Spleen (tissue), 7 donors: ENCODE measurements at regions not wholly inside any gene's neighbourhood (a gene's known extent, or its start where the extent isn't known, plus 50 kb on each side); places are given as distances from the start of the nearest gene placed in this dataset.

Experiments
- POLR2AphosphoS5 ChIP-seq, 3 donors: sonication (generic); formaldehyde crosslinking; IDR thresholded peaks; one replicate each; pipeline ENCODE4 v1.5.1; 2017; ENCODE audit warnings: antibody characterized with exemption in 3 of 3
- TF ChIP-seq, protein P1 (sequence below), 11 experiments: fragments of 200-600 bp in 7 of 11; fragments of 450-650 bp in 4 of 11; sonication (generic) in 4 of 11; IDR thresholded peaks in 8 of 11; conservative IDR thresholded peaks in 3 of 11; 1 replicate in 7 of 11; 2 replicates in 4 of 11; pipeline versions ENCODE4 v1.4.0 to v1.8.0; 2016 to 2021; ENCODE audit warnings: antibody characterized with exemption in 11 of 11, inconsistent platforms in 4 of 11, mild to moderate bottlenecking in 1 of 11
- donor health status: DM: no; HTN: no; CAD: no; lungs with moderate emphysema.
- donor health status: DM: no; HTN: no; CAD: no.
- donor health status: DM: no; HTN: no; CAD: no.

DNA sequence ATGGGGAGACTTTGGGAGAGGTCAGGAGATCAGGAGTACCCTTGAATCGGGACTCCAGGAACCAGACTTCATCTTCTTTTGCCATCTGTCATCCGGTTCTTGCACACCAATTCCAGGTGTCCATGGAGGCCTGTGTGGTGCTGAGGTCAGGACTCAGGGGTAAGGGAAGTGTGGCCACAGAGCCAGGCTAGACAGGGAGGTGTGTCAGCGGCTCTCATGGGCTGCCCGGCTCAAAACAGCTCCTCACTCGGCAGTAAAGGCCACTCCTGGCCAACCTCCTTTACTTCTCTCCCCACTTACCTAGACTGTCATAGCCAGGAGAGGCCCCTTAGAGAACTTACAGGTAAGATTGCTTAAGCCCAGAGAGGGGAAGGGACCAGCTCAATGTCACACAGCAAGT, 75.7 kb upstream of the NECTIN1 start:
- TF ChIP-seq, protein P1, sequence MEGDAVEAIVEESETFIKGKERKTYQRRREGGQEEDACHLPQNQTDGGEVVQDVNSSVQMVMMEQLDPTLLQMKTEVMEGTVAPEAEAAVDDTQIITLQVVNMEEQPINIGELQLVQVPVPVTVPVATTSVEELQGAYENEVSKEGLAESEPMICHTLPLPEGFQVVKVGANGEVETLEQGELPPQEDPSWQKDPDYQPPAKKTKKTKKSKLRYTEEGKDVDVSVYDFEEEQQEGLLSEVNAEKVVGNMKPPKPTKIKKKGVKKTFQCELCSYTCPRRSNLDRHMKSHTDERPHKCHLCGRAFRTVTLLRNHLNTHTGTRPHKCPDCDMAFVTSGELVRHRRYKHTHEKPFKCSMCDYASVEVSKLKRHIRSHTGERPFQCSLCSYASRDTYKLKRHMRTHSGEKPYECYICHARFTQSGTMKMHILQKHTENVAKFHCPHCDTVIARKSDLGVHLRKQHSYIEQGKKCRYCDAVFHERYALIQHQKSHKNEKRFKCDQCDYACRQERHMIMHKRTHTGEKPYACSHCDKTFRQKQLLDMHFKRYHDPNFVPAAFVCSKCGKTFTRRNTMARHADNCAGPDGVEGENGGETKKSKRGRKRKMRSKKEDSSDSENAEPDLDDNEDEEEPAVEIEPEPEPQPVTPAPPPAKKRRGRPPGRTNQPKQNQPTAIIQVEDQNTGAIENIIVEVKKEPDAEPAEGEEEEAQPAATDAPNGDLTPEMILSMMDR (IDR thresholded peaks at IDR 0.05 in 8 of 11, conservative IDR thresholded peaks at IDR 0.05 in 3 of 11) = no peak
- TF ChIP-seq POLR2AphosphoS5 (IDR thresholded peaks at IDR 0.05) = no peak
